HUDEP-2 (cell line): ENCODE measurements at regions not wholly inside any gene's neighbourhood (a gene's known extent, or its start where the extent isn't known, plus 50 kb on each side); places are given as distances from the start of the nearest gene placed in this dataset.
"Not testable (repeated sequence)": the region's sequence is repeated elsewhere in the genome, so short reads cannot be mapped to it uniquely, and the experiment has no call there.

Experiments used
- DNase-seq, 76 experiments: peaks; one replicate each; lab custom pipeline; 2025; ENCODE audit not compliant: unreplicated experiment in 76 of 76; lab: John Stamatoyannopoulos, UW

- no peak for DNase-seq
Measured at GRCh38 chr1:114270718-114271117, 117.0 kb upstream of the SYT6 start.

GRCh38 chr1:114270282-114270681, 116.6 kb upstream of the SYT6 start:
- no peak for DNase-seq

GRCh38 chr1:114269539-114269938, 115.9 kb upstream of the SYT6 start:
- DNase-seq: no peak

- no peak for DNase-seq
Measured at GRCh38 chr1:114263343-114263742, 109.7 kb upstream of the SYT6 start.

GRCh38 chr1:114262337-114262736, 108.7 kb upstream of the SYT6 start:
- DNase-seq: no peak

- no peak for DNase-seq
Measured at GRCh38 chr1:114260805-114261484, 107.3 kb upstream of the SYT6 start.

GRCh38 chr1:114259511-114260160, 106.0 kb upstream of the SYT6 start:
- DNase-seq: no peak

GRCh38 chr1:114258633-114259032, 105.0 kb upstream of the SYT6 start:
- no peak for DNase-seq

GRCh38 chr1:114258074-114258473, 104.4 kb upstream of the SYT6 start:
- no peak for DNase-seq

- no peak for DNase-seq
Measured at GRCh38 chr1:114257554-114257953, 103.9 kb upstream of the SYT6 start.

- DNase-seq: no peak
Measured at GRCh38 chr1:114253900-114254299, 100.2 kb upstream of the SYT6 start.

- DNase-seq: no peak
Measured at GRCh38 chr1:114251573-114251939, 97.9 kb upstream of the SYT6 start.

- DNase-seq: no peak
Measured at GRCh38 chr1:114250683-114251572, 97.3 kb upstream of the SYT6 start.

- no peak for DNase-seq
Measured at GRCh38 chr1:114249691-114250090, 96.0 kb upstream of the SYT6 start.

GRCh38 chr1:114248162-114248561, 94.5 kb upstream of the SYT6 start:
- no peak for DNase-seq

GRCh38 chr1:114242531-114243210, 89.0 kb upstream of the SYT6 start:
- DNase-seq: not testable (repeated sequence)

GRCh38 chr1:114238053-114238452, 84.4 kb upstream of the SYT6 start:
- DNase-seq: no peak

- no peak for DNase-seq
Measured at GRCh38 chr1:114236517-114236916, 82.8 kb upstream of the SYT6 start.

- DNase-seq: peak in 18 of 76 experiments; percentile 1 to 30 (median 12)
Measured at GRCh38 chr1:114235960-114236359, 82.3 kb upstream of the SYT6 start.

GRCh38 chr1:114235281-114235680, 81.6 kb upstream of the SYT6 start:
- DNase-seq: no peak
